Right atrium auricular region (tissue), 2 donors: ENCODE measurements at regions not wholly inside any gene's neighbourhood (a gene's known extent, or its start where the extent isn't known, plus 50 kb on each side); places are given as distances from the start of the nearest gene placed in this dataset.

Source experiments
- DNase-seq: peaks from one replicate; pipeline ENCODE4 v3.0.0-alpha.2; 2019; ENCODE audit warnings: low spot score
- H3K27ac ChIP-seq, 2 donors: fragments of 200-600 bp; sonication (generic); 1 replicate in 1 of 2; 2 replicates in 1 of 2; pipeline ENCODE4 v1.5.1; 2016 to 2019
- H3K27me3 ChIP-seq, 2 donors: fragments of 200-600 bp; sonication (generic); one replicate each; pipeline versions ENCODE4 v1.5.1 to v1.6.0; 2017 to 2019
- H3K36me3 ChIP-seq: fragments of 200-600 bp; sonication (generic); one replicate; pipeline ENCODE4 v1.5.1; 2016
- H3K4me1 ChIP-seq, 2 donors: fragments of 200-600 bp; sonication (generic); one replicate each; pipeline versions ENCODE4 v1.5.1 to v1.6.0; 2017 to 2019
- H3K4me3 ChIP-seq, 2 donors: fragments of 200-600 bp; sonication (generic); 1 replicate in 1 of 2; 2 replicates in 1 of 2; pipeline ENCODE4 v1.5.1; 2017 to 2019; ENCODE audit warnings: mild to moderate bottlenecking in 1 of 2, moderate library complexity in 1 of 2
- H3K9me3 ChIP-seq, 2 donors: fragments of 200-600 bp; sonication (generic); one replicate each; pipeline ENCODE4 v1.5.1; 2019
- CTCF ChIP-seq, 2 donors: fragments of 200-600 bp; sonication (generic); IDR thresholded peaks; one replicate each; pipeline ENCODE4 v1.5.1; 2019; ENCODE audit warnings: antibody characterized with exemption in 2 of 2

- Histone ChIP-seq H3K27ac (no peak overlapping the region), H3K4me3 (no peak overlapping the region), H3K9me3 (no peaks in the 10 kb centered on the region), H3K4me1 (no peaks in the 10 kb centered on the region), H3K27me3 (no peaks in the 10 kb centered on the region), H3K36me3 (no peaks in the 10 kb centered on the region)
- TF ChIP-seq CTCF (IDR thresholded peaks at IDR 0.05) = no peak
- DNase-seq = no peak
Observed at GRCh38 chr18:68478246-68478645, 236.7 kb downstream of the TMX3 start.

GRCh38 chr18:68475883-68476282, 239.0 kb downstream of the TMX3 start:
- no peaks in the 10 kb centered on the region for H3K27me3 ChIP-seq
- no peaks in the 10 kb centered on the region for H3K9me3 ChIP-seq
- no peak for TF ChIP-seq CTCF (IDR thresholded peaks at IDR 0.05)
- no peak overlapping the region for H3K27ac ChIP-seq
- no peaks in the 10 kb centered on the region for H3K36me3 ChIP-seq
- H3K4me1 ChIP-seq = no peaks in the 10 kb centered on the region
- H3K4me3 ChIP-seq = no peak overlapping the region
- no peak for DNase-seq

- H3K27me3 ChIP-seq = no peaks in the 10 kb centered on the region
- H3K9me3 ChIP-seq = no peaks in the 10 kb centered on the region
- no peak for TF ChIP-seq CTCF (IDR thresholded peaks at IDR 0.05)
- no peak overlapping the region for H3K4me3 ChIP-seq
- no peak for DNase-seq
- no peaks in the 10 kb centered on the region for H3K4me1 ChIP-seq
- no peak overlapping the region for H3K27ac ChIP-seq
- no peaks in the 10 kb centered on the region for H3K36me3 ChIP-seq
Observed at GRCh38 chr18:68472701-68473295, 242.1 kb downstream of the TMX3 start.

GRCh38 chr18:68469049-68469625, 245.8 kb downstream of the TMX3 start:
- no peaks in the 10 kb centered on the region for H3K36me3 ChIP-seq
- H3K27me3 ChIP-seq = no peaks in the 10 kb centered on the region
- H3K9me3 ChIP-seq = no peaks in the 10 kb centered on the region
- no peak for DNase-seq
- no peak overlapping the region for H3K4me3 ChIP-seq
- H3K27ac ChIP-seq = no peak overlapping the region
- no peak for TF ChIP-seq CTCF (IDR thresholded peaks at IDR 0.05)
- H3K4me1 ChIP-seq = no peaks in the 10 kb centered on the region

GRCh38 chr18:68467957-68468356, 247.0 kb downstream of the TMX3 start:
- Histone ChIP-seq H3K4me3 (no peak overlapping the region), H3K27ac (no peak overlapping the region), H3K36me3 (no peaks in the 10 kb centered on the region), H3K4me1 (no peaks in the 10 kb centered on the region), H3K9me3 (no peaks in the 10 kb centered on the region), H3K27me3 (no peaks in the 10 kb centered on the region)
- TF ChIP-seq CTCF (IDR thresholded peaks at IDR 0.05) = no peak
- DNase-seq = no peak

GRCh38 chr18:68467329-68467728, 247.6 kb downstream of the TMX3 start:
- H3K36me3 ChIP-seq = no peaks in the 10 kb centered on the region
- no peak overlapping the region for H3K4me3 ChIP-seq
- no peaks in the 10 kb centered on the region for H3K4me1 ChIP-seq
- no peak for DNase-seq
- H3K27me3 ChIP-seq = no peaks in the 10 kb centered on the region
- no peak for TF ChIP-seq CTCF (IDR thresholded peaks at IDR 0.05)
- H3K27ac ChIP-seq = no peak overlapping the region
- no peaks in the 10 kb centered on the region for H3K9me3 ChIP-seq
